Esophagus squamous epithelium (tissue), 4 donors: ENCODE measurements at regions not wholly inside any gene's neighbourhood (a gene's known extent, or its start where the extent isn't known, plus 50 kb on each side); places are given as distances from the start of the nearest gene placed in this dataset.

Source experiments
- CTCF ChIP-seq, 6 experiments: fragments of 450-650 bp in 4 of 6; fragments of 200-600 bp in 2 of 6; sonication (generic) in 2 of 6; IDR thresholded peaks; one replicate each; pipeline ENCODE4 v1.5.1; 2016 to 2019; ENCODE audit warnings: antibody characterized with exemption in 6 of 6, mild to moderate bottlenecking in 4 of 6, moderate library complexity in 4 of 6
- POLR2A ChIP-seq, 4 donors: fragments of 450-650 bp; IDR thresholded peaks; one replicate each; pipeline ENCODE4 v1.6.1; 2017; ENCODE audit warnings: antibody characterized with exemption in 4 of 4, mild to moderate bottlenecking in 4 of 4, moderate library complexity in 3 of 4

- no peak for TF ChIP-seq CTCF (IDR thresholded peaks at IDR 0.05)
- TF ChIP-seq POLR2A (IDR thresholded peaks at IDR 0.05) = no peak
Measured at GRCh38 chr6:144737998-144738397, 452.9 kb downstream of the UTRN start.
